NCI-H2029 (cell line): ENCODE measurements at regions not wholly inside any gene's neighbourhood (a gene's known extent, or its start where the extent isn't known, plus 50 kb on each side); places are given as distances from the start of the nearest gene placed in this dataset.

Experiments used
- DNase-seq: peaks from one replicate; lab custom pipeline; 2025; lab: John Stamatoyannopoulos, UW

- no peak for DNase-seq
Measured at GRCh38 chr6:4354181-4354580, 218.8 kb upstream of the ECI2 start.

- no peak for DNase-seq
Measured at GRCh38 chr6:4352731-4353130, 217.4 kb upstream of the ECI2 start.

GRCh38 chr6:4352322-4352669 is 216.9 kb upstream of the ECI2 start:
- DNase-seq, result no peak

DNA sequence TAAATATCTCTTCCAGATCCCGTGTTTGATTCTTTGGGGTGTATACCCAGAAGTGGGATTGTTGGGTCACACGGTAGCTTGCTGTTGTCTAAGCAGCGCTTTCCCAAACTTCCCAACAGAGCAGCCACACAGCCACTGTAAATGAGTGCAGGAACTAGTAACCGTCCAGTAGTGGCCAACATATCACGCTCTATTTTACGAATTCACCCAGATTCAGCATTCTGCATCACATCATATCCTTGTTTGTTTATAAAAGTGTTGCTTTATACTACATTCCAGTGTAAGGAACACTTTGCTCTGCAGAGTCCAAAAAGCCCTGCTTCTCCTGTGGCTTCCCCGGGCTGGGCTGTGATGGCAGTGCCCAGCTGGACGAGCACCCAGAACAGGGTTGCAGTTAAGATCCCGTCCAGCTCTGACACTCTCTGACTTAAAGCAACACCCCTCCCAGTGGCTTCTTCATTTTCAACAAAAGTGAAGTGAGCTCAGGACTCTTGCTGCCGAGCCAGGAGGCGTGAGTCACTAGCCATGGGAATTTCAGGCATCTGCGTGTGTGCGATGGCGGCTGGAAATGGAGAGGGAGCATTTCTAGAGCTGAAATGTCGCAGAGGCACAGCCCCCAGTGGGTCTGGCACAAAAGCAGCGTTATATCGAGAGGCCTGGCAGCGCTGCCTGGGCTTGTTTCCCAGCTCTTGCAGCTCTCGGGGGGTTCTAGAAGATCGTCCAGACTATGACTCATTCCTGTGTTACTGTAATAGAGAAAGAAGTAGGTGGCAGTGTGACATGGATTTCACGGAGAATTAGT is 216.3 kb upstream of the ECI2 start:
- DNase-seq, result no peak

DNA sequence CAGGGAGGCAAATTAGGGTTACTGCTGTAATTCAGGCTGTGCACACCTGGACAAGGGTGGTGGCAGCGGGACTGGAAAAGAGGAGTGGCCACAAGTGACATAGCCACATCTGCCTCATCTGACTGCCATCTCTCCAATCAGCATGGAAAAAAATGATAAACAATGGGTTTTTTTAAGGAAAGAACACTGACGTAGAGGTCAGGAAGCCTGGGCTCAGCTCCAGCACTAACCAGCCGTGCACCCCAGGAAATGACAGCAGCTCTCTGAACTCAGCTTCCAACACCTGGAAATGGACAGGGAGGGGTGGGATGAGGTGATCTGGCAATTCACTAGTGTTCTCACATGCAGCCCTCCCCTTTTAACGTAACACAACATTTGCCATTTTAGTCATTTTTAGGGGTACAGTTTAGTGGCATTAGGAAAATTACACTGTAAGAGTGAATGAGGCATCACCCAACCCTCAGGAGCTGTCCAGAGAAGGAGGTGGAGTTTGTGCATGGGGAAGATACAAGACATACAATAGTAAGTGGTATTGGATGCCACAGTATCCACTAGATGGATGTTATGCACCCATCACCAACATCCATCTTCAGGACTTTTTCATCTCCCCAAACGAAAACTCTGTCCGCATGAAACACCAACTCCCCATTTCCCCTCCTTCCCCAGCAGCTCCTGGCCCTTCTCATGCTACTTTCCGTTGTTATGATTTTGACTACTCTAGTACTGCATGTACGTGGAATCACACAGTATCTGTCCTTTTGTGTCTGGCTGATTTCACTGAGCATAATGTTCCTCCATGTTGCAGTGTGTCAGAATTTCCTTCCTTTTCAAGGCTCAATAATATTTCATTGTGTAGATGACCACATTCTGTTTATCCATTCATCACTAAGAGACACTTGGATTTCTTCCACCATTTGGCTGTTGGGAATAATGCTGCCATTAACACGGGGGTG is 215.5 kb upstream of the ECI2 start:
- DNase-seq, result no peak

DNA sequence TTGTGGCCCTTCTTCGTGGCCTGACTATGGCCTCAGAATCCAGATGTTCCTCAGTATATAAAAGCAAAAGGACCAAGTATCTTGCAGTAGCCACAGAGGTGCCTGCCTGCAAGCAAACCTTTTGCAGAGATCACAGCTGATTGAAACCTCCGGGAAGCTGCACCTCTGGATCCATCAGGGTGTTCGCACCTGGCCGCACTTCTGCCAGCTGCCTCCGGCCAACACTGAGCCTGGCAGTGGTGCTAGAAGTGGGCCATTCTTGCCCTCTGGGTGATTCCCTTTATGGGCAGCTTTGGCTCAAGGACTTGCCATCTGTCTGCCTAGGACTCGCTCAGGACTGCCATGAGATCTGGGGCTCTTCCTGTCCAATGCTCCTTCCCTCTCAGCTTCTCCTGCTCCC is 214.6 kb upstream of the ECI2 start:
- DNase-seq, result no peak

DNA sequence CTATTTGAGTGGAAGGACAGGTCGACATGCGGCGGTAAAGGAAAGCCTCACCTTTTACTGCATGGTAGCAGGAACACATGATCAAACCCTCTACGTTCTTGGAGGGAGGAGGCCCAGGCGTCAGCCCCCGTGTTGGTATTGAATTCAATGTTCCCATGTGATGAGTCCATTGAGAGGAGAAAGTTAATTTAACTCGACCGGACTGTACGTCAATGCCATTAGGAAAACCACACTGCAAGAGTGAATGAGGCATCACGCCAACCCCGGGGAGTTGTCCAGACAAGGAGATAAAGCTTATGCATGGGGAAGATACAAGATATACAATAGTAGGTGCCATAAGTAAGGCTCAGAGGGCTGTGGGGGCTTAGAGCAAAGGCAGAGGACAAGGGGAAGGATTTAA is 213.9 kb upstream of the ECI2 start:
- DNase-seq, result no peak

DNA sequence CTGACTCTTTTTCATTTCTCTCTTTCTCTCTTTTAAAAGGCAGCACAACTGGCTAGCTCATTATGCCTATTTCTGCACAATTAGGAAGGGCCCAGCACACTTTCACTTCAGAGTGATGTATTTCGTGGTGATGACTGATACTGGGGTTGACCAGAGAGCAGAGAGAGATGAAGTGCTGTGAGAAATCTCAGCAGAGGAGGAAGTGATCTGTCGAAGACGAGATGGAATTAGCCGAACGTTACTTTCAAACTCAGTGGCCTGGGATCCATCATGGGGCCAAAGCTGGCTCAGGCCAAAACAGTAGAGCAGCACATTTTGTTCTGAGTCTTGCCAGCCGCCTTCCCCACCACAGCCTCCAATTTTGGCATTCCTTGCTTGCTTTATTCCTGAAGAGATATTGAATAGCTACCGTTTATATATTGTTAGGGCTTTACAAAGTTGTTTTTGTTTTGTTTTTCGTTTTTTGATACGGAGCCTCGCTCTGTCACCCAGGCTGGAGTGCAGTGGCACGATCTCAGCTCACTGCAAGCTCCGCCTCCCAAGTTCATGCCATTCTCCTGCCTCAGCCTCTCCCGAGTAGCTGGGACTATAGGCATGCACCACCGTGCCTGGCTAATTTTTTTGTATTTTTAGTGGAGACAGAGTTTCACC is 213.2 kb upstream of the ECI2 start:
- no peak for DNase-seq

GRCh38 chr6:4347877-4348276 is 212.5 kb upstream of the ECI2 start:
- DNase-seq, result no peak

DNA sequence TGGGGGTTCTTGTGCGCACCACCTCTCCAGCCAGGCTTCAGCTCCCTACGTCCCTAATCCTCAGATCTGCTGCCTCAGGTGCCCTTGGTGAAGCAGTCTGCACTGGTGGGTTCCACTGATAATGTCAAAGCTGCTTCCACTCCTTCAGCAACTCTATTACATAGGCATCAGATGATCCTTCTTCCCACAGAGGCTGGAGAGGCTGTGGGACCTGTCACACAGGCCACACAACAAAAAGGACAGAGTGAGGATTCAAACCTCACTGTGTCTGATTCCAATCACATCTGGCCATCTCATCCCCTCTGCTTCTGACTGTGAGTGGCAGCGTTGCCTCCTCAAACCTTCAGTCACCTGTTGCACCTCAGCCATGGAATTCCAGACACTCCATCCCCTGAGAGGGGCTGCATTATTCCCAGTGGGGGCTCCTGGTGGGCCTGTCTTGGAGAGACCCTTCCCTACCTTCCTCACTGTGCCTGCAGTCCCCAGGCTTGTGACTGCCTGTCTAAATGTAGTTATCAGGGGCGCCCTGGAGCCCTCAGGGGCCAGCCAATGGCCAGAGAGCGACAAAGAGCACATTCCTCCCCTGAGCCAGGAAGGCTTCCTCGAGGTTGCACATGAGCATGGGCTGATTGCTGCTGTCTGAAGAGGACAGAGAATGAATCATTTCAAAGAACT is 211.4 kb upstream of the ECI2 start:
- no peak for DNase-seq

DNA sequence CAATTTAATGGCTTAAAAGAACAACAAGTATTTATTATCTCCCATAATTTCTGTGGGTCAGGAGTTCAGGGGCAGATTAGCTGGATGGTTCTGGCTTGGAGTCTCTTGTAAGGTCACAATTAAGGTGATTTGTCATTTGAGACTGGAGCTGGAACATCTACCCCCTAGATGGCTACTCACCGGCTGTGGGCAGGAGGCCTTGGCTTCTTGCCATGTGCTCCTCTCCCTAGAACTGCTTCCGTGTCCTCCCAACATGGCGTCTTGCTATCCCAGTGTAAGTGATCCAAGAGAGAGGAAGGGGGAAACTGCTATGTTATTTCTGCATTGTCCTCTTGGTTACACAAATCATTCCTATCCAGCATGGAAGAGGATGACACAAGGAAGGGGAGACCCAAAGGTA is 210.2 kb upstream of the ECI2 start:
- peak; percentile 66 for DNase-seq

- DNase-seq, result peak; percentile 19
Measured at GRCh38 chr6:4344317-4344899, 209.0 kb upstream of the ECI2 start.

- no peak for DNase-seq
Measured at GRCh38 chr6:4342407-4343137, 207.2 kb upstream of the ECI2 start.

DNA sequence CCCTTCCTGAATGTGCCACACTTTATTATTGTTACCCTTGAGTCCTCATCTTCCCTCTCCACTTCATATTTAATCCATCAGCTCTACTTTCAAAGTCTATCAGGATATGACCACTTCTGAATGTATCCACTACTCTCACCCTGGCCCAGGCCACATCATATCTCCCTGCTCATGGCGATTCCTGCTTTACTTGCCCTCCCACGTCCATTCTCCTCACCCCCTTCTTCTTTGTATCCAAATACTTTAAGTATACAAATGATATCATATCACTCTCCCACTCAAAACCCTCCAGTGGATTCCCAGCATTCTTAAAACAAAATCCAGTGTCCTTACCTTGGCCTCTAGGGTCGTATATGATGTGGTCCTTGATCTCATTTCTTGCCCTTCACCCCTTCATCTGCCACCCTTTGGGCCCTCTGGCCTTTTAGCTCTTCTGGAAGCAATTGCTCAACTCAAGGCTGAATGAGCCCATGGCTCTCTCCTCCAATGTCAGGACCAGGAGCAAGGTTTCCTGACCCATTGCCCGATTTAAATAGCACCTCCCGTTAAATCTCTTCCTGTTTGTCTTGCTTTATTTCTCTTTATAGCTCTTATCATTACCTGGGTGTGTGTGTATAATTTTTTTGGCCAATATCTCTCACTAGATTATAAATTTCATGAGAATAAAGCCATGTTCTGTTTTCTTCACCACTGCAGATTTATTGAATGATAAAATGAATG is 205.9 kb upstream of the ECI2 start:
- no peak for DNase-seq

- no peak for DNase-seq
Measured at GRCh38 chr6:4340544-4340943, 205.2 kb upstream of the ECI2 start.

DNA sequence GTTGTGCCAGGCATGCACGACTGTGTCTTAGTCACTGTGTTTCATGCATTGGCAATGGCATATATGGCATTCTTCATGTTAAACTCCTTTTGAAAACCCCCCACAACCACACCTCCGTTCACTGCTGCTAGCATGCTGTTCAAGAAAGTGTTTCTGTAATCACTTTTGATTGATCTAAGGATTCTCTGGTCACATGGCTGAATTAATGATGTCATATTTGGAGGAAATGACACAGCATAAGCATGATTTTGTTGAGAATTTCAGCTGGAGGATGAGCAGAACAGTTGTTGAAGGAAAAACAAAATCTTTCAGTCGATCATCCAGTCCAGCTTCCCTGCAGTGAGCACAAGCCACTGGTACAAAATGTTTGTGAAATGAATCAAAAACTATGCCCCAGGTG is 203.5 kb upstream of the ECI2 start:
- no peak for DNase-seq

DNA sequence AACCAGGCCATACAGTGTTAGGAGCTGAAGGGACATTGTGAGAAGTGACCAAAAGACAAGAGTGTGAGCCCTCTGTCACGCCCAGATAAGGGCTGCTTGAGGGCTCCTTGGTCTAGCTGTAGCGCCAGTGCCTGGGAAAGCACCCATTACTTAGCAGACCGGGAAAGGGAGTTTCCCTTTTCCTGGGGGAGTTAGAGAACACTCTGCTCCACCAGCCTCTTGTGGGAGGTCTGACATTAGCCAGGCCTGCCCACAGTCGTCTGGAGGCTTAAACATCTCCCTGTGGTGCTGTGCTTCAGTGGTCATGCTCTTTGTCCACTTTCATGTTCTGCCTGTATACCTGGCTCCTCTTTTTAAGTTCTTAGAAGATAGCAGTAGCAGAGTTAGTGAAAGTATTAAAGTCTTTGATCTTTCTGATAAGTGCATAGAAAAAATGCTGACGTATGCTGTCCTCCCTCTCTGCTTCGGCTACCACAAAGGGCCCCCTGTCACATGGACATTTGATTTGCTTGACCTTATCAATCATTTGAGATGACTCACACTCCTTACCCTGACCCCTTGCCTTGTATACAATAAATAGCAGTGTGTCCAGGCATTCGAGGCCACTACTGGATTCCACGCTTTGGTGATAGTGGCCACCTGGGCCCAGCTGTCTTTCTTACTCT is 201.5 kb upstream of the ECI2 start:
- no peak for DNase-seq

- no peak for DNase-seq
Measured at GRCh38 chr6:4336084-4336483, 200.7 kb upstream of the ECI2 start.

DNA sequence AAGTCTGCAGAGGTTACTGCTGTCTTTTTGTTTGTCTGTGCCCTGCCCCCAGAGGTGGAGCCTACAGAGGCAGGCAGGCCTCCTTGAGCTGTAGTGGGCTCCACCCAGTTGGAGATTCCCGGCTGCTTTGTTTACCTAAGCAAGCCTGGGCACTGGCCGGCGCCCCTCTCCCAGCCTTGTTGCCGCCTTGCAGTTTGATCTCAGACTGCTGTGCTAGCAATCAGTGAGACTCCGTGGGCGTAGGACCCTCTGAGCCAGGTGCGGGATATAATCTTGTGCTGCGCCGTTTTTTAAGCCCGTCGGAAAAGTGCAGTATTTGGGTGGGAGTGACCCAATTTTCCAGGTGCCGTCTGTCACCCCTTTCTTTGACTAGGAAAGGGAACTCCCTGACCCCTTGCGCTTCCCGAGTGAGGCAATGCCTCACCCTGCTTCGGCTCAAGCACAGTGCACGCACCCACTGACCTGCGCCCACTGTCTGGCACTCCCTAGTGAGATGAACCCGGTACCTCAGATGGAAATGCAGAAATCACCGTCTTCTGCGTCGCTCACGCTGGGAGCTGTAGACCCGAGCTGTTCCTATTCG is 198.9 kb upstream of the ECI2 start:
- peak; percentile 17 for DNase-seq

GRCh38 chr6:4327841-4328240 is 192.5 kb upstream of the ECI2 start:
- no peak for DNase-seq
